ENCODE measurements at regions not wholly inside any gene's neighbourhood (a gene's known extent, or its start where the extent isn't known, plus 50 kb on each side); places are given as distances from the start of the nearest gene placed in this dataset.

GRCh38 chr5:18197734-18198133, 563.5 kb downstream of the TAF11L14 start:
- no peaks in the 10 kb centered on the region for H3K9me2 ChIP-seq (replicated peaks; ENCODE audit: control insufficient read depth, low read length)
- no peak overlapping the region for H3K4me2 ChIP-seq (ENCODE audit: low read length)
- H4K20me1 ChIP-seq (ENCODE audit: control insufficient read depth, insufficient read depth, low read depth, low read length) = no peaks in the 10 kb centered on the region
- H3K27ac ChIP-seq (ENCODE audit: low read depth, low read length) = no peak overlapping the region
- H3K27me3 ChIP-seq (ENCODE audit: control insufficient read depth, low read length) = no peaks in the 10 kb centered on the region
- no peaks in the 10 kb centered on the region for H3K36me3 ChIP-seq (ENCODE audit: control insufficient read depth, low read length)
- H3K4me1 ChIP-seq (ENCODE audit: control insufficient read depth, low read length) = no peaks in the 10 kb centered on the region
- no peak for TF ChIP-seq CTCF (IDR thresholded peaks at IDR 0.05; ENCODE audit: low read depth, low read length, poor library complexity, severe bottlenecking)
- no peak for TF ChIP-seq EZH2phosphoT487 (IDR thresholded peaks at IDR 0.05; ENCODE audit: borderline replicate concordance, low read length)
- H3K79me2 ChIP-seq (ENCODE audit: control insufficient read depth, low read length) = no peaks in the 10 kb centered on the region
- no peak overlapping the region for H3K4me3 ChIP-seq (ENCODE audit: low read length)
- no peaks in the 10 kb centered on the region; the same call in 1 of the 2 replicates for H3K9me3 ChIP-seq (ENCODE audit: control insufficient read depth, insufficient read depth, low read length)
- H3F3A ChIP-seq (ENCODE audit: control insufficient read depth, insufficient read depth) = no peaks in the 10 kb centered on the region

GRCh38 chr5:18202164-18202563, 567.9 kb downstream of the TAF11L14 start:
- H3K9me2 ChIP-seq (replicated peaks; ENCODE audit: control insufficient read depth, low read length) = no peaks in the 10 kb centered on the region
- H3K36me3 ChIP-seq (ENCODE audit: control insufficient read depth, low read length) = no peaks in the 10 kb centered on the region
- H3K79me2 ChIP-seq (ENCODE audit: control insufficient read depth, low read length) = no peaks in the 10 kb centered on the region
- no peak overlapping the region for H3K4me2 ChIP-seq (ENCODE audit: low read length)
- no peaks in the 10 kb centered on the region; the same call in 1 of the 2 replicates for H3K9me3 ChIP-seq (ENCODE audit: control insufficient read depth, insufficient read depth, low read length)
- TF ChIP-seq CTCF (IDR thresholded peaks at IDR 0.05; ENCODE audit: low read depth, low read length, poor library complexity, severe bottlenecking) (no peak), EZH2phosphoT487 (IDR thresholded peaks at IDR 0.05; ENCODE audit: borderline replicate concordance, low read length) (no peak)
- no peaks in the 10 kb centered on the region for H3K27me3 ChIP-seq (ENCODE audit: control insufficient read depth, low read length)
- H3F3A ChIP-seq (ENCODE audit: control insufficient read depth, insufficient read depth) = no peaks in the 10 kb centered on the region
- H3K4me3 ChIP-seq (ENCODE audit: low read length) = no peak overlapping the region
- no peaks in the 10 kb centered on the region for H4K20me1 ChIP-seq (ENCODE audit: control insufficient read depth, insufficient read depth, low read depth, low read length)
- no peaks in the 10 kb centered on the region for H3K4me1 ChIP-seq (ENCODE audit: control insufficient read depth, low read length)
- no peak overlapping the region for H3K27ac ChIP-seq (ENCODE audit: low read depth, low read length)

- Histone ChIP-seq H3K9me3 (ENCODE audit: control insufficient read depth, insufficient read depth, low read length) (no peaks in the 10 kb centered on the region), H3K27ac (ENCODE audit: low read depth, low read length) (no peak overlapping the region), H3K36me3 (ENCODE audit: control insufficient read depth, low read length) (no peaks in the 10 kb centered on the region), H4K20me1 (ENCODE audit: control insufficient read depth, insufficient read depth, low read depth, low read length) (no peaks in the 10 kb centered on the region), H3F3A (ENCODE audit: control insufficient read depth, insufficient read depth) (no peaks in the 10 kb centered on the region), H3K4me3 (ENCODE audit: low read length) (no peak overlapping the region), H3K27me3 (ENCODE audit: control insufficient read depth, low read length) (no peaks in the 10 kb centered on the region), H3K4me2 (ENCODE audit: low read length) (no peak overlapping the region), H3K79me2 (ENCODE audit: control insufficient read depth, low read length) (no peaks in the 10 kb centered on the region), H3K9me2 (replicated peaks; ENCODE audit: control insufficient read depth, low read length) (no peaks in the 10 kb centered on the region), H3K4me1 (ENCODE audit: control insufficient read depth, low read length) (no peaks in the 10 kb centered on the region)
- TF ChIP-seq CTCF (IDR thresholded peaks at IDR 0.05; ENCODE audit: low read depth, low read length, poor library complexity, severe bottlenecking) (no peak), EZH2phosphoT487 (IDR thresholded peaks at IDR 0.05; ENCODE audit: borderline replicate concordance, low read length) (no peak)
Observed at GRCh38 chr5:18203296-18203695, 569.0 kb downstream of the TAF11L14 start.

GRCh38 chr5:18213666-18214065, 579.4 kb downstream of the TAF11L14 start:
- Histone ChIP-seq H3K4me3 (ENCODE audit: low read length) (no peak overlapping the region), H3K79me2 (ENCODE audit: control insufficient read depth, low read length) (no peaks in the 10 kb centered on the region), H3F3A (ENCODE audit: control insufficient read depth, insufficient read depth) (no peaks in the 10 kb centered on the region), H3K4me2 (ENCODE audit: low read length) (no peak overlapping the region), H3K27me3 (ENCODE audit: control insufficient read depth, low read length) (no peaks in the 10 kb centered on the region), H3K4me1 (ENCODE audit: control insufficient read depth, low read length) (no peaks in the 10 kb centered on the region), H3K9me3 (ENCODE audit: control insufficient read depth, insufficient read depth, low read length) (no peaks in the 10 kb centered on the region), H3K9me2 (replicated peaks; ENCODE audit: control insufficient read depth, low read length) (no peaks in the 10 kb centered on the region), H3K27ac (ENCODE audit: low read depth, low read length) (no peak overlapping the region), H3K36me3 (ENCODE audit: control insufficient read depth, low read length) (no peaks in the 10 kb centered on the region), H4K20me1 (ENCODE audit: control insufficient read depth, insufficient read depth, low read depth, low read length) (no peaks in the 10 kb centered on the region)
- TF ChIP-seq EZH2phosphoT487 (IDR thresholded peaks at IDR 0.05; ENCODE audit: borderline replicate concordance, low read length) = no peak
